GM18861 (cell line): ENCODE measurements at regions not wholly inside any gene's neighbourhood (a gene's known extent, or its start where the extent isn't known, plus 50 kb on each side); places are given as distances from the start of the nearest gene placed in this dataset.

Source experiments
- ATAC-seq: cut with Tn5 transposase; IDR thresholded peaks from one replicate; pipeline ENCODE4 v1.9.1; 2021; ENCODE audit not compliant: unreplicated experiment

DNA sequence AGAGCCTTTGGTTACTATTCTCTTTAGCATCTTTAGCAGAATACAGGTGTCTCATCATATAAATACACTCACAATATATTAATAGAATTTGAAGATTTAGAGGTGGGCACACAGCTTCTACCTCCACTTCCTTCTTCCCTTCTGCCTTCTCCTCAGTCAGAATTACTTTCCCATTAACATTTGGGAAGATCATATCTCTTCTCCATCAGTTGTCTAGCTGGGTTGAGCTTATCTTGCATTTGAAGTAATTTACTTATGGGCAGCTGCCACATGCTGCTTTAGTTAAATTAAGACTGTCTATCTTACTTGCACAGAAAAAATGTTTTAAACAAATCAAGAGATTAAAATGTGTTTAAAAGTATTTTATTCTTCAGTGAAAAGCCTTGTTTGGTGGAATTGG is 110.1 kb upstream of the ASIC2 start:
- ATAC-seq = no peak

DNA sequence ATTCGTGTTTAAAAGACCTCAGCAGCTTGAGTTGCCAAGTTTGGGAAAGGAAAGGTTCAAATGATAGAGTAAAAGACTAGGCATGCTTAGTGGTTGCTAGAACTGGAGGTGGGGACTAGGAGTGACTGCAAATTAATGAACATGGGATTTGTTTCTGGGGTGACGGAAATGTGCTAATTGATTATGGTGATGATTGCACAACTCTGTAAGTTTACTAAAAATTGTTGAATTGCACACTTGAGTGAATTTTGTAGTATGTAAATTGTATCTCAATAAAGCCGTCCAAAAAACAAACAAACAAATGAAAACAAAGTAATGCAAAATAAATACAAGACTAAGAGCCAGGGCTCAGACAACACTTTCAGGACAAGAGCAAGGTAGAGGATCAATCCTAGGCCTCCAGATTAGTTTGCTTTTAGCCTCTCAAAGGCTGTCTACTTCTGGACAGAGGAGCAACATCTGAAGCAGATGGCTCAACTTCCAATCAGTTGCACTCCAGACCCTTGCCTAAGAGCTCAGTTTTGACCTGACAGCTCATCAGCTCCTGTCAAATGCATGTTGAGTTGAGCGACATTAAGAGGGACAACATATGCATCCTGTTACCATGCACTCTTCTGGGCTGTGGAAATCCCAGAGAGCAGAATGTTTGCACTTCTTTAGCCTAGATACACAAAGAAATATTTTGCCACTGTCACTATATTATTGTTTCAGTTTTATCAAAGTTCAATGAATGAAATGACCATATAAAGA is 111.2 kb upstream of the ASIC2 start:
- ATAC-seq = no peak

DNA sequence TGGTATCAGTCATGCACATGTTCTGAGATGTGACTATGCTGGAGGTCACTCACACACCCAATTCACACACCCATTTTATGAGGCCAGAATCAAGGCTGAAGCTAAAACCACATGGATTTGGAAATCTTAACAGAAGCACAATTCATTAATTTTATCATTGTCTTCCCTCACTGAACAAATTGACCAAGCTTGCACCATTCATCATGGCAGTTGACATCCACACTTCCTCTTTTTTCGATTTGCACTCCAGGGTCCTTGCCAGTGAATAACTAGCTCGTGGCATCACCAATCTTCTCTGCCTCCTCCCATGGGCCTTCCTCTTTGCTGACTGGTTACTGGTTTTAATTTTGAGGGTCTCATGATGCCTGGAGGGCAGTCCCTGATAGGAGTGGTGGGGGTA is 123.0 kb upstream of the ASIC2 start:
- no peak for ATAC-seq

GRCh38 chr17:33421933-33422332 is 128.8 kb upstream of the ASIC2 start:
- no peak for ATAC-seq

DNA sequence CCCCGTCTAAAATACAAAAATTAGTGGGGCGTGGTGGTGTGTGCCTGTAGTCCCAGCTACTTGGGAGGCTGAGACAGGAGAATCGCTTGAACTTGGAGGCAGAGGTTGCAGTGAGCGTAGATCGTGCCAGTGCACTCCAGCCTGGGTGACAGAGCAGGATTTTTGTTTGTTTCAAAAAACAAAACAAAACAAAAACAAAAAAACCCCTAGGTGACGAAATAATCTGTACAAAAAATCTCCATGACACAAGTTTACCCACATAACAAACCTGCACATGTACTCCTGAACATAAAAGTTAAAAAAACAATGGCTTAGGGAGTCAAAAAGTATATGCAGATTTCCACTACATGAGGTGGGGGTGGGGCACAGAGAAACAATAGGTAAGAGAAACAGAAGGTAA is 140.5 kb upstream of the ASIC2 start:
- ATAC-seq = no peak

- no peak for ATAC-seq
These were observed 141.7 kb upstream of the ASIC2 start for GRCh38 chr17:33434841-33435240.

GRCh38 chr17:33435721-33436301 is 142.7 kb upstream of the ASIC2 start:
- ATAC-seq = no peak

GRCh38 chr17:33436321-33436720 is 143.2 kb upstream of the ASIC2 start:
- ATAC-seq = no peak

GRCh38 chr17:33438139-33438538 is 145.0 kb upstream of the ASIC2 start:
- no peak for ATAC-seq

GRCh38 chr17:33438578-33438977 is 145.5 kb upstream of the ASIC2 start:
- no peak for ATAC-seq

GRCh38 chr17:33442320-33442719 is 149.2 kb upstream of the ASIC2 start:
- ATAC-seq = no peak

- no peak for ATAC-seq
These were observed 151.6 kb upstream of the ASIC2 start for GRCh38 chr17:33444731-33445130.

GRCh38 chr17:33447090-33447489 is 154.0 kb upstream of the ASIC2 start:
- no peak for ATAC-seq

- no peak for ATAC-seq
These were observed 158.1 kb upstream of the ASIC2 start for GRCh38 chr17:33451221-33451620.

DNA sequence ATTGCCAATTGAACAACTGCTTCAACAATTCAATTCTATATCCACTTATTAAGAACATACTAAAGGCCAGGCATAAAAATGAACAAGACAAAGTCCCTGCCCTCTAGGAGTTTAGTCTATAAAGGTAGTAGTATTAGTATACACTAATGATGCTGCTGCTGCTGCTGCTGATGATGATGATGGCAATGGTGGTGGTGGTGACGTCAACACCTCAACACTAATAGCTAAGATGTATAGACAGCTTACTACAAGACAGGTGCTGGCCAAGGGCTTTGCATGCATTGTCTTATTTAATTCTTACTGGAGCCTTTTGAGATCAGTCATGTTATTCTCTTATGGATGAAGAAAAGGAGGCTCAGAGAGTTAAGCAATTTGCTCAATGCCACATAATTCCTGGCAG is 164.4 kb upstream of the ASIC2 start:
- ATAC-seq = no peak

- no peak for ATAC-seq
These were observed 166.2 kb upstream of the ASIC2 start for GRCh38 chr17:33459078-33459940.

GRCh38 chr17:33460781-33461450 is 167.8 kb upstream of the ASIC2 start:
- ATAC-seq = no peak

DNA sequence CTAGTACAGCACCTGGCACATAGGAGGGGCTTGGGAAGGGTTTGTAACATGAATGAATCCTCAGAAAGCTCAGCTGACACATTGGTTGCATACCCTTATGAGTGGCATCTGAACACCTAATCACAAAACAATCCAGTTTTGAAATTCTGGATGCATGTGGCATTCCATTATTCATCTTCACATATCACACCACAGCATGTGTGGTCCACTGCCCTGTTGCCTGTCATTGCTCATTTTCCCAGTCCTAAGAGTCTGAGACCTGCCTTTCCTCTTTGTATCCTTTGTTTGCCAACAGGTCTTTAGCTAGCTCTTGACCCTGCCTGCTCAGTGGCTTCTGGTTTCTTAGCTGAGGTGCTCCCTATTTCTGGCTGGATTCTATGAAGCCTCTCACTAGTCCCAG is 170.8 kb upstream of the ASIC2 start:
- no peak for ATAC-seq

GRCh38 chr17:33464669-33465280 is 171.7 kb upstream of the ASIC2 start:
- no peak for ATAC-seq

DNA sequence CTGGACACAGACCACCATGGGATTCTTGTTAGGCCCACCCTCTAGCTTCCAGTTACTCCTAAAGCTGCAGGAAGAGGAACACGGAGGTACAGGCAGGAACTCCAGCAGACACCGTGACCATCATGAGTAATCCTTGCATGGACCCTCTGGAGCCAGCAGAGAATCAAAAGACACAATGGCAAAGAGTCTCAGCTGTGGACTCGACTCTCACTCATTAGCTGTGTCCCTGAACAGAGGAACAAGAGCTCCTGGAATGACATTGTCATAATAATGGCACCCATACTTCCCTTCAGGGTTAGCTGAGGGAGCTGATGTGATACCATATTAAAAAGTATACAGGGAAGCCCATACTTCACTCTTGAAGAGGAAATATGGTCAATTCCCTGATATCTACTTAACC is 176.3 kb upstream of the ASIC2 start:
- ATAC-seq = no peak

- no peak for ATAC-seq
These were observed 176.8 kb upstream of the ASIC2 start for GRCh38 chr17:33469911-33470310.
